NOMO-1 (cell line): ENCODE measurements at regions not wholly inside any gene's neighbourhood (a gene's known extent, or its start where the extent isn't known, plus 50 kb on each side); places are given as distances from the start of the nearest gene placed in this dataset.
"Not testable (repeated sequence)": the region's sequence is repeated elsewhere in the genome, so short reads cannot be mapped to it uniquely, and the experiment has no call there.

Source experiments
- DNase-seq, 2 experiments: peaks; one replicate each; lab custom pipeline; 2025; ENCODE audit not compliant: unreplicated experiment in 2 of 2; lab: John Stamatoyannopoulos, UW

DNA sequence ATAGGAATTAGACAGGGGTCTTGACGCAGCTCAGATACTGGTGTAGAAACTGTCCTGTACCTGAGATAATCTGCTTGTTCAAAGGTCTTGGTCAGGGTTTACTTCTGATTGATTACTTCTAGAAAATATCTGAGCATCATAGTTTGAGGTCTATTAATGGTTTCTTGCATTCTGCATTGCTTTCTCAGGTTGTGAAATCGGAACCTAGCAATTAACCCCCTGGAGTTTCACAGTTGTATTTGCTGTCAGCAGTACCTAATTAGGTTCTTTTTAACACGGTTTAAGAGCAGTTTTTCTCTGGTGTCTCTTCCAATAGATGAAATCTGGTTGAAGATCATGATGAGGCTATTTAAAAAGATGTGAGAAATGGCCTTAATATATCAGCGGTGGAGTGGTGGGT is 428.6 kb upstream of the SYT4 start:
- no peak for DNase-seq

DNA sequence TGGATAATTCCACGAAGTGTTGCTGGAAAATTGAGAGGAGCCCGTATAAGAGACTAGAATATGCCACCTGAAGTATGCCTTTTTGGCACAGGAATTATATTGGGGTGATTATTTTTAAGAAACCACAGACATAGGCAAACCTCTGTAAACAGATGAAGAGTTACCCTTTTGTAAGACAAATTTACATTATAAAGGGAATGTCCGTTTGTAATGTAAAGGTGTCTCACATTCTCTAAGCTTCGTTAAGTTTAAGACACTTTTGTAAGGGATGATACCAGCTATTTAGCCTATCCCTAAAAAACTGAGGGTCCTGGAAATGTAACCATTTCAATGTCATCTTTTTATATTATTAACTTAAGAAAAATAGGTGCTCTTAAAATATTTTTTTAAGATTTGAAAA is 432.8 kb upstream of the SYT4 start:
- no peak for DNase-seq

DNA sequence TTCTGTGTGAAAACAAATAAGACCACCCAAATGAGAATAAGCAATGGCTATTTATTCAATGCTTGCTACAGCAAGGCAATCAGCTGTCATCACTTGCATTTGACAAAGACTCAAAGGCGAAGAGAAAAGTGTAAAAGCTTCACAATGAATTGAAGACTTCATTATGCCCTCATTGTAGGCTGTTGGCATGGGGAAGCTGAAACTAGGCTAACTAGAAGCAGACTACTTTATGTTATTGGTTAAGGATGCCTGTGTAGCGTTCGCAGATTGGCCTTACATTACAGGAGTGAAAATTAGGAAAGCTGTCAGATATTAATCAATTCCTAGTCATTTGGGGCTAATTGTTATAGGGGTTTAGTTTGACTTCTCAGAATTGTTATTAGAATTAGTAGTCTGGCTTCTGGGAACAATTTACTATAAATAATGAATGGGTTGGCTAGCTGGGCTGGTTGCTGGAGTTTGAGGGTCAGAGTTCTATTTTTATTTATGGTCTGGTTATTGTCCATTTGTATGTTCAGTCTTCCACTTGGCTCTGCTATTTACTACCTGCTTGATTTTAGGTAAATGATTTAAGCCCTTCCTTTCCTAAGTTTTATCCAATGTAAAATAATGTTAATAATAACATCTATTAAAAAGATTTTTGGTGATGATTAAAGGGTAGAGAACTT is 437.2 kb upstream of the SYT4 start:
- no peak for DNase-seq

DNA sequence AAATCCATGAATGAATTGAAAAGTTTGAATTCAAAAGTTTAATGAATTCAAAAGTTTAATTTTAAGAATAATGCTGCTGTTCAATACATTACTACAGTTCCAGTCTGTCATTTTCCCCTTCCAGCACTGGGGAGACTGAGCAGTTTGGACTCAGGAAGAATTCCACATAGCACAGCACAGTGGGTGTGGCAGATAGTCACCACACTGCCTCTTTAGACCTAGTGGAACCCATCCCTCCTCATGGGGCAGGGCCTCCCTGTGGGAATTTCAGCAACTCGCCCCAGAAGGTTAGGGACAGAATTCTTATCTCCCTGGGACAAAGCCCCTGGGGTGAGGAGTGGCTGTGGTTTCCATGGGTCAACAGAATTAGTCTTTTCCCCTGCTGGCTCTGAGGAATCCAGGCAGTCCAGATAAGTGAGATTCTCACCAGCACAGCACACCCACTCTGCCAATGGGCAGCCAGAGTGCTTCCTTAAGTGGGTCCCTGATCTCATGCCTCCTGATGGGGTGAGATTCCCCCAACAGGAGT is 442.0 kb upstream of the SYT4 start:
- DNase-seq = no peak

DNA sequence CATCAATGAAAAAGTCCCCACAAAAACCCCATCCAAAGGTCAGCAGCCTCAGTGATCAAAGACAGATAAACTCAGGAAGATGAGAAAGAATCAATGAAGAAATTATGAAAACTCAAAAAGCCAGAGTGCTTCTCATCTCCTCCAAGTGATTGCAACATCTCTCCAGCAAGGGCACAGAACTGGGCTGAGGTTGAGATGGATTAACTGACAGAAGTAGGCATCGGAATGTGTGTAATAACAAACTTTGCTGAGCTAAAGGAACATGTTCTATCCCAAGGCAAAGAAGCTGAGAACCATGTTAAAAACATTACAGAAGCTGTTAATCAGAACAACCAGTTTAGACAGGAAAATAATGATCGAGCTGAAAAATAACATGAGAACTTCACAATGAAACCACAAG is 442.8 kb upstream of the SYT4 start:
- DNase-seq = no peak

DNA sequence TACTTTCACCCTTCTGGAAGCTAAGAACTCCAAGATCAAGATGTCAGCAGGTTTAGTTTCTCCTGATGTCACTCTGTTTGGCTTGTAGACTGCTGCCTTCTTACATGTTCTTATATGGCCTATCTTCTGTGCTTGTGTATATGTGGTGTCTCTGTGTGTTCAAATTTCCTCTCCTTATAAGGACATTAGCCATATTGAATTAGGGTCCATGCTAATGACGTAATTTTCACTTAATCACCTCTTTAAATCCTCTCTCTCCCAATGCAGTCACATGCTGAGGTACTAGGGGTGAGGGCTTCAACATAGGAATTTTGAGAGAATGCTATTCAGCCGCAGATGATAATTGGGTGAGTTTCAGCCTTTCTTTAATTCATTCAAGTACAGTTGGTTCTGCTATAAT is 458.3 kb upstream of the SYT4 start:
- no peak for DNase-seq

DNA sequence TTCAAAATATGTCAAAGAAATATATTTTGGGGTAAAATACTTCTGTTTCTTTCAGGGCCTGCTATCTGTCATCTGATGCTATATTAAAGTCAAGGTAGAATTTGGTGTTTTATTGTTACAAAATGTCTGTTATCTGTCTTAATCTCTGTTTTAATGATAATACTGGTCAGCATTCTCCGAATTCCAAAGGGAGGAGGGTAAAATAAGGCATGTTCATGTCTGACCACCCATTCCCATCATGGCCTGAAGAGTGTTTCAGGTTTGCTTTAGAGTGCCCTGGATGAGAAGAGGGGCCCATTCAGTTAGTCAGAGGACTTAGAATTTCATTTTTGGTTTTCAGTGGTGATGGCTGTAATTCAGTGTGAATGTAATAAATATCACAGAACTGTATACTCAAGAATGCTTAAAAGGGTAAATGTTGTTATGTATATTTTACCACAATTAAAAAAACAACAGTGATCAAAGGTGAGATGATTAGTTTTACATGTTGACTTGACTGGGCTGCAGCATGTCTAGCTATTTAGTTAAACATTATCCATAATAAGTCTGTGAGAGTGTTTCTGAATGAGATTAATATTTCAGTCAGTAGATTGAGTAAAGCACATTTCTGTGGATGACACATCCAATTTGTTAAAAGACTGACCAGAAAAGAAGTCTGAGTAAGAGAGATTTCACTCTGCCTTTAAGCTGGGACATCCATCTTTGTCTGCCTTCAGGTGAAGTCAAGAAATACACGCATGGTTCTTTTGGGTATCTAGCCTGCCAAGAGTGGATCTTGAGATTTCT is 467.9 kb upstream of the SYT4 start:
- no peak for DNase-seq

DNA sequence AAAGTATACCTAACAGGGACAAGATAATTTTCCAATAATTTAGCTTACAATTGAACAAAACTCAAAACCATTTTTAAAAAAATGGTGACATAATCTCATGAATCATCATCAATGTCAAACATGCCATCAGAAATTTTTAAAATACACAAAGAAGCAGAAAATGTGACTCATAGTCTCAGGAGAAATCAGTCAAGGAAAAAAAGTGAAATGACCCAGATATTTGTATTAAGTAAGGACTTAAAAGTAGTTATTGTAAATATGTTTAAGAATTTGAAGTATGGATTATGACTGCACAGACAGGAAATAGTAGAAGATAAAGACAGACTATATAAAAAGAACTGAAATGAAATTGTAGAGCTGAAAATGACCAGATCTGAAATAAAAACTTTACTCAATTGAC is 473.9 kb upstream of the SYT4 start:
- DNase-seq = no peak

DNA sequence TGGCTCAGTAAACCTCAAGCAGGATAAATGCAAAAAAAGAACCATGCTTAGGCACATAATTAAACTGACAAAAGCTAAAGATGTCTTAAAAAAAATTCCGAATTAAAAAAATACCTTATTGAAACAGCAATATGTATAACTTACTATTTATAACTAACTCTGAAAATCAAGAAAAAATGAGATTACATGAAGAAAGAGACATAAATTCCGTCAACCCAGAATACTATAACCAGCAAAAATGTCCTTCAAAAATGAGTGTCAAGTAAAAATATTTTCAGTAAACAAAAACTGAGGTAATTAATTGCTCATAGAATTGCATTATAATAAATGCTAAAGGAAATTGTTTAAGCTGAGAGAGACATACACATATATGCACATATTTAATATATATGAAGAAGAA is 474.5 kb upstream of the SYT4 start:
- no peak for DNase-seq

DNA sequence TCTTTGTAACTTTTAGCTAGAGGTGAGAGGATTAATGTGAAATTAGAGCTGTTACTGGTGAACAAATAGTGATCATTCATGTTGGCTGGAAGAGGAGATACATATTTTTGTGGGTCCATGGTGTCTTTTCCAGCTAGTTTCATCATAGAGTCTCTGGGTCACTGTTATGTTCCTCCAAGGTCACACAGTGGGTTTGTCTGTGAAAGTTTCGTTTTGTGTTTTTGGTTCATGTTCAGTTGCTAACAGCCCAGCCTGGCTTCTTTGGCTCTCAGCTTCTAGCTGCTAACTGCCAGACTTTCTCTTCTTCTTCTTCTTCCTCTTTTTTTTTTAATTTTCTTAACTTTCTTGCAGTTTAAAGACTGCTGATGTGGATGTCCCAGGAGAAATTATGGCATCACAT is 480.0 kb upstream of the SYT4 start:
- DNase-seq = no peak

DNA sequence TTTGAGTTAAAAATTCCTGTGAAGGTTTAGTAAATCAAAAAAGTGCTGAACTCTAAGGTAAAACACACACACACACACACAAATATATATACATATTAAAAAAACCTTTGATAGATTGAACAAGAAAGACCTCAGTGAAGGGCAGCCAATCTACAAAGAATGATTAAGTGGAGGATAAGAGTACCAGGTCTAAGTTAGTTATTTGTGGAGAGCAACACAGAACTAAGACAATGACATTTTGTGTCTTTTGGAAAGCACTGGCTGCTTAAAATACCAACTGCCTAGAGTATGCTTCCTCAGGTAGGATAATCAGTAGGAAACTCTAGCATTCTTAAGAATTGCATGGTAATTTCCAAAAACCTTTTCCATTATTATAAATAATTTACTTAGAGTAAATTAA is 481.4 kb upstream of the SYT4 start:
- DNase-seq = no peak

DNA sequence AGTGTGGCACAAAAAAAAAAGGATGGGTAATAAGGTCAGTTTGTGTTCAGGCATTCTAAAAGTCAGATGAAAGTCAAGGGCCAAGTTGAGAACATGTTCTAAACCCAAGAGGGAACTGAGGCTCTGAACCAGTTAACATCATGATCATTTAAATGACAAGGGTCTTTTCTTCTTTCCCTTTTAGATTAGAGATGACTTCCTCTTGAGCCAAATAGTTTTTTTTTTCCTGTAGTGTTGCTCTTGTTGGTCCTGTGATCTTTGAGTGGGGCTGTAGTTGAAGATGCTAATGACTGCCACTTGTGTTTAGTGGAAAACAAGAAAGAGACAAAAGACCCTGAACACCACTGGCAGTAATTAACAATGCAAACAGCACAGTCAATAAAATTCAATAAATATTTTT is 482.7 kb upstream of the SYT4 start:
- no peak for DNase-seq

DNA sequence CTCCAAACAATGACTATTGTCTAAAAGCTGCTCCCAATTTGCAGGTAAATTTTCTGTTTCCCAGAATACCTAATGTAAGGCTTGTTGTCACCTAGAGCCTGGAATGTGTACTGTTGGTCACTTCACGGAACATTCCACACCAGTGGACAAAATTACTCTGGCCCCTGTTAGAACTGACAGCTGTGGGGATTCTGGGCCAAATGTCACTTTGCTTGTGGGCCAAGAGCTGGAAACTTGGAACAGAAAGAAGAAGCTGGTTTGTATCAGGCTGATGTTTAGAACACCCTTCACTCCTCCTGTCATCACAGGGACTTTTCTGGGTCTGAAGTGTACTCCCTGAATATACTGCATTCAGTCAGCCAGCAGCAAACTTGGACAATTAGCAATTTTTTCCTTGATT is 495.6 kb upstream of the SYT4 start:
- DNase-seq = no peak

DNA sequence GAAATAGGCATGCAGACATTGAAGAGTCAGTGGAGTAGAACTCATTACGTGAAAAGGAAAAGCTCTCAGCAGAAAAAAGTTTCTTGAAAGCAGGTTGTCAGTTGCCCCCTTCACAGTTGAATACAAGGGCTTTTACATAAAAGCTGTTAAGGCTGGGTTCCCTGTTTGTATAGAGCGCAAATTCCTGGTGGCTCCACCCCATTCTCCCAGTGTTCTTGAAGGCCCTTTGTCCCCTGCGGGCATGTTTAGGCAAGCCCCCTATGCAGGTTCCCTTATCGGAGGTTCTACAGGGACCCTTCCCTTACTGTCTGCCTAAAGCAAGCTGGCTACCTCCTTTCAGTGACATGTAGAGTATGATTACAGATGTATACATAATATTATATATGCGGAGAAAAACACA is 497.2 kb upstream of the SYT4 start:
- no peak for DNase-seq

DNA sequence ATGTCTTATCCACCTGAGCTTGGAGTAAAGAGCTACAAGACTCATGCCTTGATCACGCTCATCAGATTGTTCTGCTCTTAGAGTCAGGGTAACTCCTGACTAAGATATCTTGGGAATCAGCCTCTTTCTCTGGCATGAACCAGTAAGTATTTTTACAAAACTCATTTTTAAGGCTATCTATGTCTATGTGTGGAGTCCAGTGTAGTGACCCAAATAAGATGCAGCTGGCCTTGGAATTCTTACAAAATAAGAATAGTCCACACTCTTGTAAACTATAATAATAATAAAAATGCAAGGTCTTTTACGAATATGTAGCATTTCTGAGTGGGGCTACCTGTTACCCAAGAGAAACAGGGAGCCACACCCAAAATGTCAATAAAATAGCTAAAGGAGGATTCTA is 498.3 kb upstream of the SYT4 start:
- no peak for DNase-seq

DNA sequence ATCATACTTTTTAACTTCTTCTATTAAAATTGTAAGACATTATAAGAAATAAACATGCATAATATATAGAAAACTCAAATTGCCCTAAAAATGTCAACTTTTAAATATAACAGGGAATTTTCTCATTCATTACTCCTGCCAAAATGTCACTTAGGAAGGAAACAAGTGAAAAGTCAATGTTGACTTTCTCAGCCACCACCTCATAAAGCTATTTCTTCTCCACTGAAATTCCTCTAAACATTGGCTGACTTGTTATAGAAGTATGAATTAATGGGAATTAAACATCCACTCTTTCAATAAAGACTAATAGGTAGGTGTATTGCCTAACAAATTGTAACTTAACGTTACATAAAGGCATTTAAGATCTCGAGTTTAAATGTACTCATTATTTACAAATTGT is 499.7 kb upstream of the SYT4 start:
- no peak for DNase-seq

DNA sequence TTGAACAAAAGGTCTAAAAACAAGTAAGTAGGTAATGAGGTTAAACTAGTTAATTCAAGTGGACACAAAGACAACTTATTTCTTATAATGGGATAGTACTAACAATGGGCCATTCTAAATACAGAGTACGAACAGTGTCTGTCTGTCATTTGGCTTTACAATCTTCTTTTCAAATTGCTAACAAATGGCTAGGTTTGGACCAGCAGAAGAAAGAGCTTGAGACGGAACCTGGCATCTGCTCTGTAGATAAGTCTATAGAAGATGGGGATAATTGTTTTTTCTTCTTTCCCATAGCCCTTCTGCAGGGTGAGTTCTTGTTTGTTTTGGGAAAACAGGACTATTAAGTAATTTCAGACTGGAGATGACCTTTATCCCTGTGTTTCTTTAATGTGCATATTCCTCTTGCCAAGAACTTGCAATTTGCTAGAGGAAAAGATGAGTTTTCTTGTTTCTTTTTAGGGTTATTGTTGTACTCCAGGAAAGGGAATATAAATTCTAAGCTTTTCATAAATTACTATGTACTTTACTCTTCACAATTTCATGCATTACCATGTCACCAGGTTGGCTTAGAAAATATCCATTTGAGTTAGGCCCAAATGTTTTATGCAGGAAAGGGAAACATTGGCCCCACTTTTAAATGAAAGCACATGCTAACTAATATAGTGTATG is 500.5 kb upstream of the SYT4 start:
- DNase-seq = no peak

DNA sequence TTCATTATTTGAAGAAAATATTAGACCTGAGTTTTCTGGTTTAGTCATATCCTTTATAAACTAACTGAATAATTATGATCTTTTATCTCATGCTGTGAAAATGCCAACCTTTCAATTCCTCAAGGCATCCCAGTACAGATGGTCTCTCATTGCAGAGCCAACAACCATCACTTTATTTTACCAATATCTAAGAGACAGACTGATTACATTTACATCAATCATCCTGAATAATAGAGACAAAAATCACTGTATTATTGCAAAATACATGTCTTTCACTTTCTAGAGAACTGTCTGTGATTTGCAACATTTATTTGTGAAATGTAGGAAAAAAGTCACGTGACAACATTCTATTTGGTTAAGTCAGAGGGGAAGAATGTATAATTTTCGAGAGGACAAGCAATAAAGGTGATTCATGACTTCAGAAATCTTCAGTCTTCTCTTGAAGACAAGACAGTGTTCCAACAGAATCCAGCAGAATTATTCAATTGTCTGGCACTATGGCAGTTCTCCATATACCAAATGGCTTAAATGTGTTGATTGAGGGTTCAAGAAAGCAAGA is 503.6 kb upstream of the SYT4 start:
- DNase-seq = no peak

DNA sequence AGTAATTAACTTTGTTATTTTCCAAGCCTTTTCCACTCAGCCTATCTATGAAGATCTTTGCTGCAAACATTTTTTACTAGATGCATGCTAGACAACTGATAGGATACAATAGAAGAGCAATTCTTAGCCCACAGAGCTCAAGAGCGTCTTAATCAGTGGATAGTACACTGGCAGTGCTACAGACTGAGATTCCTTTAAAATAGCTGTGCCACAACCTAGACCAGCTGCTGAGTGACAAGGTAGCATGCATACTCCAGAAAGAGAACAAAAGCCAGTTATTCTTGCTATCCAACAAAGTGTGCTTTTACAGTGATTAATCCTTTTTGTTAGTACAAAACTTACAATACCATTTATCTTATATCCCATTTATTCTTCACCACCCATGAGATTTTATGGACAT is 507.9 kb upstream of the SYT4 start:
- no peak for DNase-seq

DNA sequence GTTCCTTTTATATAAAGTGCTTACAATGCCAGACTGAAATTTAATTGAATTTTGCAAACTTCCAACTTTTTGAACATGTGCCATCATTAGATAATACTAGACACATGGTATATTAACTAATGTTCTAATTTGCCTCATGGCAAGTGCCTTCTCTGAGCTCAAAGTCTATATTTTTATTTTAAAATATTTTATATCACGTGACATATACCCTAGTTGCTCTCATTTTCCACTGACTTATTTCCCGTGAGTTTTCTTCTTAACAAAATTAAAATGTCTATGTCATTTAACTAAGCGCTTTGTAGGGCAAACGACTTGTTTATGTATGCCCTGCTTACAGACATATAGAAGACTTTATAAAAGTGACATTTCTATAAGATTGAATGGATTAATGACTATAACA is 509.6 kb upstream of the SYT4 start:
- no peak for DNase-seq

DNA sequence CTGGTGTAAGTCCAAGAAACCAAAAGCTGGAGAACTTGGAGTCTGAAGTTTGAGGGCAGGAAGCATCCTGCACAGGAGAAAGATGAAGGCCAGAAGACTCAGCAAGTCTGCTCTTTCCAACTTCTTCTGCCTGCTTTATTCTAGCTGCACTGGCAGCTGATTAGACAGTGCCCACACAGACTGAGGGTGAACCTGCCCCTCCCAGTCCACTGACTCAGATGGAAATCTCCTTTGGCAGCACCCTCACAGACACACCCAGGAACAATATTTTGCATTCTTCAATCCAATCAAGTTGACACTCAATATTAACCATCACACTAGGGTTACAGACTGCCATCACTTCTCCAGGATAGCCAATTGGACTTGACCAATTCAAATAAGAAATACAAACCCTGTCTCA is 510.4 kb upstream of the SYT4 start:
- not testable (repeated sequence) for DNase-seq
